Stimulated activated CD8-positive, alpha-beta memory T cell treated with anti-CD3 and anti-CD28 coated beads, Interleukin-12 subunit alpha, Interleukin-12 subunit beta, amount 100 ng/mL, for 1 hour (primary cell): ENCODE measurements at regions not wholly inside any gene's neighbourhood (a gene's known extent, or its start where the extent isn't known, plus 50 kb on each side); places are given as distances from the start of the nearest gene placed in this dataset.
"Not testable (repeated sequence)": the region's sequence is repeated elsewhere in the genome, so short reads cannot be mapped to it uniquely, and the experiment has no call there.

Source experiments
- DNase-seq: peaks from one replicate; pipeline ENCODE4 v3.0.0-alpha.2; 2020; ENCODE audit warnings: low read depth

- DNase-seq = no peak
These were observed 147.2 kb upstream of the KLHL1 start for GRCh38 chr13:70255406-70255991.

- no peak for DNase-seq
These were observed 145.6 kb upstream of the KLHL1 start for GRCh38 chr13:70253834-70254233.

- no peak for DNase-seq
These were observed 145.2 kb upstream of the KLHL1 start for GRCh38 chr13:70253411-70253810.

- no peak for DNase-seq
These were observed 141.2 kb upstream of the KLHL1 start for GRCh38 chr13:70249332-70250064.

- DNase-seq = no peak
These were observed 128.9 kb upstream of the KLHL1 start for GRCh38 chr13:70237131-70237530.

GRCh38 chr13:70235565-70235964 lies 127.3 kb upstream of the KLHL1 start:
- DNase-seq = no peak

GRCh38 chr13:70223911-70224310 lies 115.7 kb upstream of the KLHL1 start:
- no peak for DNase-seq

- DNase-seq = no peak
These were observed 114.7 kb upstream of the KLHL1 start for GRCh38 chr13:70222926-70223325.

GRCh38 chr13:70218618-70219017 lies 110.4 kb upstream of the KLHL1 start:
- DNase-seq = no peak

GRCh38 chr13:70208968-70209367 lies 100.7 kb upstream of the KLHL1 start:
- DNase-seq = not testable (repeated sequence)

- DNase-seq = no peak
These were observed 98.4 kb upstream of the KLHL1 start for GRCh38 chr13:70206671-70207070.

GRCh38 chr13:70203661-70204229 lies 95.5 kb upstream of the KLHL1 start:
- DNase-seq = no peak

- no peak for DNase-seq
These were observed 82.8 kb upstream of the KLHL1 start for GRCh38 chr13:70191034-70191433.

- DNase-seq = no peak
These were observed 81.7 kb upstream of the KLHL1 start for GRCh38 chr13:70189981-70190380.

GRCh38 chr13:70188567-70188966 lies 80.3 kb upstream of the KLHL1 start:
- no peak for DNase-seq

- DNase-seq = no peak
These were observed 74.8 kb upstream of the KLHL1 start for GRCh38 chr13:70183041-70183440.
